ENCODE measurements at regions not wholly inside any gene's neighbourhood (a gene's known extent, or its start where the extent isn't known, plus 50 kb on each side); places are given as distances from the start of the nearest gene placed in this dataset.

GRCh38 chr20:23199356-23199755, 113.2 kb upstream of the CD93 start:
- no peaks in the 10 kb centered on the region for H3K9me3 ChIP-seq
- 60 to 84% methylated on average over 1 to 3 of the region's 3 CpGs for WGBS, 2 donors (ENCODE audit: low coverage in 1 of 2)

GRCh38 chr20:23198815-23199214, 112.7 kb upstream of the CD93 start:
- no peaks in the 10 kb centered on the region for H3K9me3 ChIP-seq
- DNase-seq = no peak
- peaks cover 0 to 11% (median 0%) of the 10 kb centered on the region in 4 donors for H3K4me1 ChIP-seq
- no peaks in the 10 kb centered on the region for H3K27me3 ChIP-seq
- in situ Hi-C loops (cut with MboI; ENCODE audit: low pct_ligation_motif_present in 1 of 4, low pct_unique_long_range_greater_than_20kb in 1 of 4, low sequenced_read_pairs in 3 of 4) = no loop called here
- H3K27ac ChIP-seq = no peak overlapping the region
- no peak overlapping the region for H3K4me3 ChIP-seq
- H3K36me3 ChIP-seq = no peaks in the 10 kb centered on the region
- intact Hi-C loops (cut with DNase I; ENCODE audit: low total_unique reads) = no loop called here
- TF ChIP-seq POLR2A (IDR thresholded peaks at IDR 0.05) (no peak), POLR2AphosphoS5 (IDR thresholded peaks at IDR 0.05) (no peak), EP300 (IDR thresholded peaks at IDR 0.05; ENCODE audit: low read depth) (no peak), CTCF (IDR thresholded peaks at IDR 0.05) (no peak)

More at GRCh38 chr20:23199356-23199755, 113.2 kb upstream of the CD93 start:
- Histone ChIP-seq H3K27ac (no peak overlapping the region), H3K27me3 (no peaks in the 10 kb centered on the region), H3K4me3 (no peak overlapping the region), H3K36me3 (no peaks in the 10 kb centered on the region), H3K4me1 (peaks cover 0 to 11% (median 0%) of the 10 kb centered on the region in 4 donors)
- in situ Hi-C loops (cut with MboI; ENCODE audit: low pct_ligation_motif_present in 1 of 4, low pct_unique_long_range_greater_than_20kb in 1 of 4, low sequenced_read_pairs in 3 of 4) = no loop called here
- TF ChIP-seq EP300 (IDR thresholded peaks at IDR 0.05; ENCODE audit: low read depth) (no peak), POLR2AphosphoS5 (IDR thresholded peaks at IDR 0.05) (no peak), POLR2A (IDR thresholded peaks at IDR 0.05) (no peak), CTCF (IDR thresholded peaks at IDR 0.05) (no peak)
- no peak for DNase-seq
- intact Hi-C loops (cut with DNase I; ENCODE audit: low total_unique reads) = no loop called here

GRCh38 chr20:23197836-23198235, 111.7 kb upstream of the CD93 start:
- WGBS, 2 donors (ENCODE audit: low coverage in 1 of 2) = 73 to 79% methylated on average over 4 of the region's 4 CpGs
- H3K27ac ChIP-seq = no peak overlapping the region
- no peak for DNase-seq
- H3K4me1 ChIP-seq = peaks cover 0 to 1% (median 0%) of the 10 kb centered on the region in 4 donors
- H3K36me3 ChIP-seq = no peaks in the 10 kb centered on the region
- no peak overlapping the region for H3K4me3 ChIP-seq
- TF ChIP-seq POLR2AphosphoS5 (IDR thresholded peaks at IDR 0.05) = no peak
- no peak for TF ChIP-seq EP300 (IDR thresholded peaks at IDR 0.05; ENCODE audit: low read depth)
- no peak for TF ChIP-seq POLR2A (IDR thresholded peaks at IDR 0.05)
- no peak for TF ChIP-seq CTCF (IDR thresholded peaks at IDR 0.05)
- H3K27me3 ChIP-seq = no peaks in the 10 kb centered on the region
- intact Hi-C loops (cut with DNase I; ENCODE audit: low total_unique reads) (no loop called here), in situ Hi-C loops (cut with MboI; ENCODE audit: low pct_ligation_motif_present in 1 of 4, low pct_unique_long_range_greater_than_20kb in 1 of 4, low sequenced_read_pairs in 3 of 4) (no loop called here)
- H3K9me3 ChIP-seq = no peaks in the 10 kb centered on the region

- H3K9me3 ChIP-seq = no peaks in the 10 kb centered on the region
- in situ Hi-C loops (cut with MboI; ENCODE audit: low pct_ligation_motif_present in 1 of 4, low pct_unique_long_range_greater_than_20kb in 1 of 4, low sequenced_read_pairs in 3 of 4) (no loop called here), intact Hi-C loops (cut with DNase I; ENCODE audit: low total_unique reads) (no loop called here)
- TF ChIP-seq POLR2A (IDR thresholded peaks at IDR 0.05) = no peak
- no peak for TF ChIP-seq EP300 (IDR thresholded peaks at IDR 0.05; ENCODE audit: low read depth)
- no peak for TF ChIP-seq CTCF (IDR thresholded peaks at IDR 0.05)
- 90 to 93% methylated on average over 1 of the region's 1 CpG for WGBS, 2 donors (ENCODE audit: low coverage in 1 of 2)
- no peak overlapping the region for H3K27ac ChIP-seq
- no peak overlapping the region for H3K4me3 ChIP-seq
- no peaks in the 10 kb centered on the region for H3K27me3 ChIP-seq
- H3K36me3 ChIP-seq = no peaks in the 10 kb centered on the region
- DNase-seq = no peak
- H3K4me1 ChIP-seq = no peaks in the 10 kb centered on the region
Measured at GRCh38 chr20:23195636-23196035, 109.5 kb upstream of the CD93 start.

All from transverse colon (tissue), 4 donors.